Uterus (tissue), 2 donors: ENCODE measurements at regions not wholly inside any gene's neighbourhood (a gene's known extent, or its start where the extent isn't known, plus 50 kb on each side); places are given as distances from the start of the nearest gene placed in this dataset.

Experiments used
- POLR2A ChIP-seq, 2 donors: fragments of 450-650 bp; IDR thresholded peaks; one replicate each; pipeline ENCODE4 v1.6.1; 2016; ENCODE audit warnings: antibody characterized with exemption in 2 of 2, mild to moderate bottlenecking in 1 of 2, moderate library complexity in 1 of 2
- TF ChIP-seq, protein P1 (sequence below), 4 experiments: fragments of 200-600 bp in 2 of 4; fragments of 450-650 bp in 2 of 4; sonication (generic) in 2 of 4; IDR thresholded peaks; one replicate each; pipeline ENCODE4 v1.5.1; 2016 to 2019; ENCODE audit warnings: antibody characterized with exemption in 4 of 4, mild to moderate bottlenecking in 2 of 4, moderate library complexity in 1 of 4

- no peak for TF ChIP-seq POLR2A (IDR thresholded peaks at IDR 0.05)
- TF ChIP-seq, protein P1, sequence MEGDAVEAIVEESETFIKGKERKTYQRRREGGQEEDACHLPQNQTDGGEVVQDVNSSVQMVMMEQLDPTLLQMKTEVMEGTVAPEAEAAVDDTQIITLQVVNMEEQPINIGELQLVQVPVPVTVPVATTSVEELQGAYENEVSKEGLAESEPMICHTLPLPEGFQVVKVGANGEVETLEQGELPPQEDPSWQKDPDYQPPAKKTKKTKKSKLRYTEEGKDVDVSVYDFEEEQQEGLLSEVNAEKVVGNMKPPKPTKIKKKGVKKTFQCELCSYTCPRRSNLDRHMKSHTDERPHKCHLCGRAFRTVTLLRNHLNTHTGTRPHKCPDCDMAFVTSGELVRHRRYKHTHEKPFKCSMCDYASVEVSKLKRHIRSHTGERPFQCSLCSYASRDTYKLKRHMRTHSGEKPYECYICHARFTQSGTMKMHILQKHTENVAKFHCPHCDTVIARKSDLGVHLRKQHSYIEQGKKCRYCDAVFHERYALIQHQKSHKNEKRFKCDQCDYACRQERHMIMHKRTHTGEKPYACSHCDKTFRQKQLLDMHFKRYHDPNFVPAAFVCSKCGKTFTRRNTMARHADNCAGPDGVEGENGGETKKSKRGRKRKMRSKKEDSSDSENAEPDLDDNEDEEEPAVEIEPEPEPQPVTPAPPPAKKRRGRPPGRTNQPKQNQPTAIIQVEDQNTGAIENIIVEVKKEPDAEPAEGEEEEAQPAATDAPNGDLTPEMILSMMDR (IDR thresholded peaks at IDR 0.05), result no peak
Measured at GRCh38 chr18:76712511-76713140, 109.7 kb upstream of the ZNF236 start.
